ENCODE measurements at regions not wholly inside any gene's neighbourhood (a gene's known extent, or its start where the extent isn't known, plus 50 kb on each side); places are given as distances from the start of the nearest gene placed in this dataset.

DNA sequence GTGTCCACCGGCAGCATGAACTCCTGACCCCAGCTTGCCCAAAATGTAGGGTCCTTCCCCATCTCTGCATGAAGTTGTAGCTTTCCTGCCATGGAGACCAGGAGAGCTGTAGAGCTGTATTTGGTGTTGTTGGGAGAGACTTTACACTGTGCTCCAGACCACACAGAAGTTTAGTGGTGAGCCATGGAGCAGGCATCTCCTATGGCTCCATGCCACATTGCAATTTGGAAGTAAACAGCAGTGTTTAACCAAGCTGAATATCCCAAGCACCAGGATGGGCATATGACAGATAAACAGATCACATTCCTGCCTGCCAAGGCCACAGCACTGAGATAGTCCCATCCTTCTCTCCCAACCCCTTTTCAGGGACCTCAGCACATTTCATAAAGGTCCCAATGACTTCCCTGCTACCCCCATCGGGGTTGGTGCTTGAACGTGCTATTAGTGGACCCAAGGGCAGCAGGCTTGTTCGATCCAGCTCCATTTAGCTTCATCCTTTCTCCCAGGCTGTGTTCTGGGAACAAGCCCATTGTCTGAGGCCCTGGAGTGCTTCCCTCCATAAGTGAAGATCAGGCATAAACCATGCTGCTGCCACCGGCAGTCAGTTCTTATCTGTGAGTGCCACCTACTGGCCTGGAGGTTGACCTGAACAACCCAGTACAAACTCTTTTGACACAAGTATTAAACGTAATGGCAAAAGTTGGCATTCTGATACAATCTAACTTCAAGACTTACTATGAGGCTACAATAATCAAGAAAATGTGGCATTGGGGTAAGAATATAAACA, 172.3 kb upstream of the ATXN7L3B start:
- Histone ChIP-seq H3K4me3 (no peak overlapping the region), H3K36me3 (no peaks in the 10 kb centered on the region), H3K27ac (no peak overlapping the region), H3K4me1 (no peaks in the 10 kb centered on the region), H3K27me3 (no peaks in the 10 kb centered on the region), H3K9me3 (no peaks in the 10 kb centered on the region)
- DNase-seq, result no peak
- 72 to 81% methylated on average over 6 of the region's 6 CpGs for WGBS, 2 donors
- intact Hi-C loops (cut with DNase I), result no loop called here
- TF ChIP-seq POLR2AphosphoS5 (IDR thresholded peaks at IDR 0.05) (no peak), EP300 (IDR thresholded peaks at IDR 0.05) (no peak), POLR2A (IDR thresholded peaks at IDR 0.05) (no peak)
- TF ChIP-seq, protein P1, sequence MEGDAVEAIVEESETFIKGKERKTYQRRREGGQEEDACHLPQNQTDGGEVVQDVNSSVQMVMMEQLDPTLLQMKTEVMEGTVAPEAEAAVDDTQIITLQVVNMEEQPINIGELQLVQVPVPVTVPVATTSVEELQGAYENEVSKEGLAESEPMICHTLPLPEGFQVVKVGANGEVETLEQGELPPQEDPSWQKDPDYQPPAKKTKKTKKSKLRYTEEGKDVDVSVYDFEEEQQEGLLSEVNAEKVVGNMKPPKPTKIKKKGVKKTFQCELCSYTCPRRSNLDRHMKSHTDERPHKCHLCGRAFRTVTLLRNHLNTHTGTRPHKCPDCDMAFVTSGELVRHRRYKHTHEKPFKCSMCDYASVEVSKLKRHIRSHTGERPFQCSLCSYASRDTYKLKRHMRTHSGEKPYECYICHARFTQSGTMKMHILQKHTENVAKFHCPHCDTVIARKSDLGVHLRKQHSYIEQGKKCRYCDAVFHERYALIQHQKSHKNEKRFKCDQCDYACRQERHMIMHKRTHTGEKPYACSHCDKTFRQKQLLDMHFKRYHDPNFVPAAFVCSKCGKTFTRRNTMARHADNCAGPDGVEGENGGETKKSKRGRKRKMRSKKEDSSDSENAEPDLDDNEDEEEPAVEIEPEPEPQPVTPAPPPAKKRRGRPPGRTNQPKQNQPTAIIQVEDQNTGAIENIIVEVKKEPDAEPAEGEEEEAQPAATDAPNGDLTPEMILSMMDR (IDR thresholded peaks at IDR 0.05), result no peak

DNA sequence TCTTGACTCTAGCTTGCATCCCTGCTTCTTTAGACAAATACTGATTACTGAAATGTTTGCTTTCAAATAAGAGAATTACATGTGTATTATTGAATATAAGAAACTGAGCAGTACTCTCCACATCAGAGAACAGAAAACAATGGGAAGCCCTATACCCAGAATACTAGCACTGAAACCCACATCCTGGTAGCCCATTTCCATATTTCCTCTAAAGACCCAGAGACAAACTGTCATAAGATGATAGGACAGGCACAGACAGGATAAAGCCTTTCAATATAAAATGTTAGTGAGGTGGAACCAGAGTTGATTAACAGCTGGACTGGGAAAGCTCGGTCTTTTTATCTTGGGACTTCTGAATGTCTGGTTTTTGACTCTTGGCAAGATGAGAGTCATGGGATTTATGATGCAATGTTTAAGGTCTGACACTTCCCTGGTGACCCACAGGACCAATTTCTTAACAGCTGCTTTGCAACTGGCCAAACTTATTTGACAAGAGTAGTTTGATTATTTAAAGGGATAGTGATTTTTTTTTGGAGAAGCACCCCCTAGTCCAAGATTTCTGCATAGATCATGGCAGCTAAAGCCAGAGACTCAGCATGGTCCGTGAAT, 166.9 kb upstream of the ATXN7L3B start:
- TF ChIP-seq POLR2A (IDR thresholded peaks at IDR 0.05) (no peak), POLR2AphosphoS5 (IDR thresholded peaks at IDR 0.05) (no peak), EP300 (IDR thresholded peaks at IDR 0.05) (no peak)
- TF ChIP-seq, protein P1 (IDR thresholded peaks at IDR 0.05), result no peak
- 72 to 83% methylated on average over 2 of the region's 2 CpGs for WGBS, 2 donors
- intact Hi-C loops (cut with DNase I), result no loop called here
- no peaks in the 10 kb centered on the region for H3K27me3 ChIP-seq
- no peak overlapping the region for H3K4me3 ChIP-seq
- no peaks in the 10 kb centered on the region for H3K9me3 ChIP-seq
- no peak for DNase-seq
- no peak overlapping the region for H3K27ac ChIP-seq
- no peaks in the 10 kb centered on the region for H3K36me3 ChIP-seq
- H3K4me1 ChIP-seq, result no peaks in the 10 kb centered on the region

DNA sequence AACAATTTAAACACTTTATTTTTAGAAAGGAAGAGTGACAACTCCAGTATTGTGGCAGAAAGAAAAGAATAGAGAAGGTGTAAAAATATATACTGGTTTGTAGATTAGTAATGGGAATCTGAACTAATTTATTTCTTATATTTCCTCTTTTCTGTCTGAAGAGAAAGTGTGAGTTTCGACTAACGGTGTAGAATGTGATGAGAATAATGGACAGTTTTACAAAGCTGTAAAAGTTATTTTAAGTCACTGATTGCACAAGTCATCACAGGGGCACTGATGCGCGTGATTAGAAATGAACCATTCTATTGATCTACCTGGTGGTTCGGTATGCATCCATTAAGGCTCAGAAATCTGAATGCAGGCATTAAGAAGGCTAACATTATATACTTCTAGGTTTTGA, 158.5 kb upstream of the ATXN7L3B start:
- Histone ChIP-seq H3K27ac (no peak overlapping the region), H3K9me3 (peaks cover 0 to 2% (median 0%) of the 10 kb centered on the region in 4 donors), H3K4me1 (no peaks in the 10 kb centered on the region), H3K36me3 (no peaks in the 10 kb centered on the region), H3K4me3 (no peak overlapping the region), H3K27me3 (no peaks in the 10 kb centered on the region)
- intact Hi-C loops (cut with DNase I), result no loop called here
- TF ChIP-seq EP300 (IDR thresholded peaks at IDR 0.05), result no peak
- TF ChIP-seq, protein P1 (IDR thresholded peaks at IDR 0.05), result no peak
- no peak for TF ChIP-seq POLR2A (IDR thresholded peaks at IDR 0.05)
- no peak for TF ChIP-seq POLR2AphosphoS5 (IDR thresholded peaks at IDR 0.05)
- 79 to 84% methylated on average over 5 of the region's 5 CpGs for WGBS, 2 donors
- DNase-seq, result no peak

DNA sequence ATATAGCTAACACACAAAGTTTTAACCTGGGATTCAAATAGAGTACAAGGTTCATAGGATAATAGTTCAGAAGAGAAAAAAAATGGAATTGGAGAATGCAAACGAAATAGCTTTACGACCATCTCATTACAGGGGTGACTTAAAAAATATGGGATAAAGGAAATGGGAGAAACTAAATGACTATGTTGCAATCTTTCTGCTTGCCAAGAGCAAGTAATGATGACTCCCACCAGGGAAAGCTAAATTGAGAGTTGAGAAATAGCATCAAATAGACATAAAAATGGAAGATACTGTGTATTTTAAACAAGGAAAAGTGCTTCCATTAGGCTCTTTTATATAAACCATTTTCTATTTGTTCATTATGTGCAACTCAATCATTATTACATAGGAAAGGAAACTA, 155.7 kb upstream of the ATXN7L3B start:
- Histone ChIP-seq H3K4me3 (no peak overlapping the region), H3K9me3 (peaks cover 0 to 2% (median 0%) of the 10 kb centered on the region in 4 donors), H3K4me1 (no peaks in the 10 kb centered on the region), H3K36me3 (no peaks in the 10 kb centered on the region), H3K27me3 (no peaks in the 10 kb centered on the region), H3K27ac (no peak overlapping the region)
- TF ChIP-seq POLR2AphosphoS5 (IDR thresholded peaks at IDR 0.05), result no peak
- TF ChIP-seq, protein P1 (IDR thresholded peaks at IDR 0.05), result no peak
- TF ChIP-seq EP300 (IDR thresholded peaks at IDR 0.05), result no peak
- TF ChIP-seq POLR2A (IDR thresholded peaks at IDR 0.05), result no peak
- no peak for DNase-seq
- intact Hi-C loops (cut with DNase I), result no loop called here
- WGBS, 2 donors, result 51 to 81% methylated on average over 2 of the region's 2 CpGs
